Immature natural killer cell (primary cell): ENCODE measurements at regions not wholly inside any gene's neighbourhood (a gene's known extent, or its start where the extent isn't known, plus 50 kb on each side); places are given as distances from the start of the nearest gene placed in this dataset.
"Not testable (repeated sequence)": the region's sequence is repeated elsewhere in the genome, so short reads cannot be mapped to it uniquely, and the experiment has no call there.

Experiments
- DNase-seq, 3 donors: peaks; one replicate each; pipeline ENCODE4 v3.0.0; 2022; ENCODE audit warnings: mixed read lengths in 1 of 3
- H3K27ac Mint-ChIP-seq, 6 donors: one replicate each; pipeline ENCODE4 v1.8.0; 2020; ENCODE audit warnings: mixed read lengths in 6 of 6, mild to moderate bottlenecking in 5 of 6, inconsistent platforms in 4 of 6, moderate library complexity in 3 of 6
- H3K27me3 Mint-ChIP-seq, 3 donors: one replicate each; pipeline ENCODE4 v1.8.0; 2020 to 2021; ENCODE audit warnings: low read depth in 3 of 3, mild to moderate bottlenecking in 3 of 3, mixed read lengths in 3 of 3, moderate library complexity in 3 of 3, inconsistent platforms in 1 of 3
- H3K36me3 Mint-ChIP-seq, 3 donors: one replicate each; pipeline ENCODE4 v1.8.0; 2020; ENCODE audit warnings: mixed read lengths in 3 of 3, inconsistent platforms in 2 of 3, mild to moderate bottlenecking in 2 of 3
- H3K4me1 Mint-ChIP-seq, 2 donors: one replicate each; pipeline ENCODE4 v1.8.0; 2020; ENCODE audit warnings: inconsistent platforms in 2 of 2, mild to moderate bottlenecking in 2 of 2, mixed read lengths in 2 of 2, moderate library complexity in 1 of 2
- H3K4me3 Mint-ChIP-seq, 5 donors: one replicate each; pipeline ENCODE4 v1.8.0; 2020; ENCODE audit warnings: mild to moderate bottlenecking in 5 of 5, mixed read lengths in 5 of 5, inconsistent platforms in 3 of 5, moderate library complexity in 3 of 5
- H3K9me3 Mint-ChIP-seq, 6 donors: one replicate each; pipeline ENCODE4 v1.8.0; 2020; ENCODE audit warnings: mild to moderate bottlenecking in 6 of 6, mixed read lengths in 6 of 6, inconsistent platforms in 4 of 6, moderate library complexity in 3 of 6

DNA sequence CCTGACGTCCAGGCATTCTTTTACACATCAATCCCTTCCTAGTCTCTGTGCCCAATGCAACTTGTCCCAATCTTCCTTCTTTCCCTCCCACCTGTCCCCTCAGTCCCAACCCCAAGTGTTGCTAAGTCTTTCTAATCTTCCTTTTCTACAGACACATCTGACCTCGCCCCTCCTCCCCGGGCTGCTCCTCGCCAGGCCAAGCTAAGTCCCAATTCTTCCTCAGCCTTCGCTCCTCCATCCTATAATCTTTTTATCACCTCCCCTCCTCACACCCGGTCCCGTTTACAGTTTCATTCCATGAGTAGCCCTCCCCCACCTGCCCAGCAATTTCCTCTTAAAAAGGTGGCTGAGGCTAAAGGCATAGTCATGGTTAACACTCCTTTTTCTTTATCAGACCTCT is 413.3 kb upstream of the ST8SIA4 start:
- H3K4me1 Mint-ChIP-seq, H3K27me3 Mint-ChIP-seq, H3K36me3 Mint-ChIP-seq, DNase-seq, H3K9me3 Mint-ChIP-seq, H3K4me3 Mint-ChIP-seq, H3K27ac Mint-ChIP-seq: not testable (repeated sequence)

DNA sequence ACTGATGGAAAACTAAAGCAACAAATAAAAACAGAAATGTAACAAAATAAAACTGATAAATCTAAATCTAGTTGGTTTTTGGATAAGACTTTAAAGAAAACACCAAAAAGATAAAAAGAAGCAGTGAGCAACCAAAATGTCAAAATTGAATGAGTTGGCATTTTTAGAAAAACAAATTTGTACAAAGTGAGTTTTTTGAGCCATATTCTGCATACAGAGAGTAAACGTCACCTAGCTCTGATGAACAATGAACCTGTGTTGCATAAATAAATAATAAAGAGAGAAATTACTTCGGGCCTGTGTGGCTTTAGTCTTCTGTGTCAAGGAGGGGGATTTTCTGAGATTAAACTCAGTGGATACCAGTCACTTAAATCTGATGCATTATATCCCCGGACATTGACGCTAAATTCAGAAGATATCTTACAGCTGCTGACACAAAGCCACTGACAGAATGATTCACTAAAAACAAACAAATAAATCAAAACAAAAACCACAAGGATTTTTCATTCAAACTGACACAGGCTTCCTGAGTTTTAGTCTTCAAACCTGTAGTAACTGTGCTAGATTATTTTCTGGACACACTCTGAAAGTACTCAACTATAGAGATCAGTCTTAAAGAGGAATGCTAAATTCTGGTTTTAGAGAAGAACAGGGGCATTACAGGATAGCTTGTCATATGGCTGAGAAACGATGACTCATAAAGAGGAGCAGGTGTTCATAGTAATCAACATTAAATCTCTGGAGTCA is 403.5 kb upstream of the ST8SIA4 start:
- DNase-seq: no peak
- peaks cover 0 to 6% (median 2%) of the 10 kb centered on the region in 6 donors for H3K9me3 Mint-ChIP-seq
- no peak overlapping the region for H3K4me3 Mint-ChIP-seq
- no peaks in the 10 kb centered on the region for H3K4me1 Mint-ChIP-seq
- no peaks in the 10 kb centered on the region for H3K27me3 Mint-ChIP-seq
- no peak overlapping the region for H3K27ac Mint-ChIP-seq
- no peaks in the 10 kb centered on the region for H3K36me3 Mint-ChIP-seq

DNA sequence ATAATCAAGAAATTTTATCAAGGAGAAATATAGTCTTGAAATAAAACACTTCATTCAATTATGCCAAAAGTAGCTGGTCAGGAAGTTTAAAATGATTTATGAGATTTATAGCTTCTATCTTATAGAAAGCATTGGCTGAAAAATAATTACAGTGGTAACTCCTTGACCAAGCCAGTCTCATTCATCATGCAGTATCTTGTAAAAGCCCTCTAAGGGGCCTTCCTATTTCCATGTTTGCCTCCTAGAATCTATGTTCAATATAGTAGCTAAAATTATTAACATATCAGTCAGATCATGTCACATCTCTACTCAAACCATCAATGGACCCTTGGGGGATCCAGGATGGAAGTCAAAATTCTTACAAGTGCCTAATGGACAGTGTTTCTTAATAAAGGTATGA is 393.4 kb upstream of the ST8SIA4 start:
- H3K4me3 Mint-ChIP-seq: no peak overlapping the region
- H3K27me3 Mint-ChIP-seq: peaks cover 0 to 2% (median 0%) of the 10 kb centered on the region in 3 donors
- H3K36me3 Mint-ChIP-seq: no peaks in the 10 kb centered on the region
- DNase-seq: no peak
- peaks cover 0 to 6% (median 2%) of the 10 kb centered on the region in 6 donors for H3K9me3 Mint-ChIP-seq
- H3K4me1 Mint-ChIP-seq: no peaks in the 10 kb centered on the region
- no peak overlapping the region for H3K27ac Mint-ChIP-seq

DNA sequence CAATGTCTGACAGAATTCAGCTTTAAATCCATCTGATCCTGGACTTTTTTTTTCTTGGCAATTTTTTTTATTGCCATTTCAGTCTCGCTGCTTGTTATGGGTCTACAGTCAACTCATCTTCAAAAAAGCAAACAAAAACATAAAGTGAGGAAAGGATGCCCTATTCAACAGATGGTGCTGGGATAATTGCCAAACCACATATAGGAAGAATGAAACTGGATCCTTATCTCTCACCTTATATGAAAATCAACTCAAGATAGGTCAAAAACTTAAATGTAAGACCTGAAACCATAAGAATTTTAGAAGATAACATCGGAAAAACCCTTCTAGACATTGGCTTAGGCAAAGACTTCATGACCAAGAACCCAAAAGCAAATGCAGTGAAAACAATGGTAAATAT is 389.1 kb upstream of the ST8SIA4 start:
- Mint-ChIP-seq H3K27me3 (peaks cover 0 to 2% (median 0%) of the 10 kb centered on the region in 3 donors), H3K4me3 (no peak overlapping the region), H3K9me3 (peaks cover 2 to 16% (median 5%) of the 10 kb centered on the region in 6 donors), H3K27ac (no peak overlapping the region), H3K36me3 (no peaks in the 10 kb centered on the region), H3K4me1 (no peaks in the 10 kb centered on the region)
- no peak for DNase-seq

DNA sequence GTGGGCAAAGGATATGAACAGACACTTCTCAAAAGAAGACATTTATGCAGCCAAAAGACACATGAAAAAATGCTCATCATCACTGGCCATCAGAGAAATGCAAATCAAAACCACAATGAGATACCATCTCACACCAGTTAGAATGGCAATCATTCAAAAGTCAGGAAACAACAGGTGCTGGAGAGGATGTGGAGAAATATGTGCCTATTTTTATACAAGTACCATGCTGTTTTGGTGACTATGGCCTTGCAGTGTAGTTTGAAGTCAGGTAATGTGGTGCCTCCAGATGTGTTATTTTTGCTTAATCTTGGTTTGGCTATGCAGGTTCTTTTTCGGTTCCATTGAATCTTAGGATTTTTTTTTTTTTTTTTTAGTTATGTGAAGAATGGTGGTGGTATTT is 387.7 kb upstream of the ST8SIA4 start:
- H3K36me3 Mint-ChIP-seq, H3K27ac Mint-ChIP-seq, H3K27me3 Mint-ChIP-seq, H3K4me3 Mint-ChIP-seq, DNase-seq, H3K4me1 Mint-ChIP-seq: not testable (repeated sequence)
- H3K9me3 Mint-ChIP-seq: peaks cover 3 to 19% (median 5%) of the 10 kb centered on the region in 6 donors

DNA sequence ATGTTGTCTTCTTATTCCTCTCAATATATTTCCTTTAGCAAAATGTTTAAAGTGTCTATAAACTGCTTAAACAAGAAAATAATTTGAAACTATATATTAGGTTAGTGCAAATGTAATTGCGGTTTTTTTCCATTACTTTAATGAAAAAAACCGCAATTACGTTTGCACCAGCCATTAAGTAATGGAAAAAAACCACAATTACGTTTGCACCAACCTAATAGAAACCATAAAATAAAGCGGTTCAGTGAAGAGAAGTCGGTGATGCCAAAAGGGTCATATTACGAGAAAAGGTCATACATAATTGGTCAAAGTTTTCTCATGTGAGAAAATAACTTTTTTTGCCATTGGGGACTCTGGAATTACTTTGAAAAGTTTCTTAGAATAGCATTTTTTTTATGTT is 385.6 kb upstream of the ST8SIA4 start:
- no peak for DNase-seq
- Mint-ChIP-seq H3K27ac (no peak overlapping the region), H3K9me3 (peaks cover 3 to 19% (median 7%) of the 10 kb centered on the region in 6 donors), H3K4me1 (no peaks in the 10 kb centered on the region), H3K27me3 (no peaks in the 10 kb centered on the region), H3K4me3 (no peak overlapping the region), H3K36me3 (peaks cover 0 to 3% (median 0%) of the 10 kb centered on the region in 3 donors)

DNA sequence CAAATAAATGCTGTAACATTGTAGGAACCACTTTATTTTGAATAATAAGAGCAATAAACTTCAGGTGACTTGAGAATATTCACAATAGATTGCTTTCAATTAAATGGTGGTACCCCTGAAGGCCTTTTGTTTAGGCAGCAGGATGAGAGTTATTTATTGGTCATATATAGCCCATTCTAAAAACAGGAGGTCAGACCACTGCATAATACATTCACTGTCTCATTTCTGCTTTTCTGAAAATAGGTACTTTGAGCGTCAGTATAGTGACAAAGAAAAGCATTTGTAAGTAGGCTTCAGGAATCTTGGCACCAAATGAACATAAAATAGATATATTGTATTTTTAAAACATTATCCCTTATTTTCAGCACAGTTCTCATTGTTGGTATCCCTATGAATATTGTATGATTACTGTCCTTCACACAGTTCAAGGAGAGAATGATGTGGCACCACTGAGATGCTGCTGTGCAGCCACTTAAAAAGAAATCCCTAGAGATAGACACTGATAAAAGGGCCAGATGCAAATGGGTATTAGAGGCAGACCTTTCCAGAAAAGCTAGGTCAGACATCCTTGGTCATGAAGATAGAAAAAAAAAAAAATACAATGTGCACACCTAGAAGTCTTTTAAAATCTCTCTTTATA is 381.8 kb upstream of the ST8SIA4 start:
- Mint-ChIP-seq H3K9me3 (peaks cover 0 to 8% (median 4%) of the 10 kb centered on the region in 6 donors), H3K36me3 (peaks cover 0 to 3% (median 0%) of the 10 kb centered on the region in 3 donors), H3K27ac (no peak overlapping the region), H3K27me3 (no peaks in the 10 kb centered on the region), H3K4me3 (no peak overlapping the region), H3K4me1 (no peaks in the 10 kb centered on the region)
- DNase-seq: no peak

DNA sequence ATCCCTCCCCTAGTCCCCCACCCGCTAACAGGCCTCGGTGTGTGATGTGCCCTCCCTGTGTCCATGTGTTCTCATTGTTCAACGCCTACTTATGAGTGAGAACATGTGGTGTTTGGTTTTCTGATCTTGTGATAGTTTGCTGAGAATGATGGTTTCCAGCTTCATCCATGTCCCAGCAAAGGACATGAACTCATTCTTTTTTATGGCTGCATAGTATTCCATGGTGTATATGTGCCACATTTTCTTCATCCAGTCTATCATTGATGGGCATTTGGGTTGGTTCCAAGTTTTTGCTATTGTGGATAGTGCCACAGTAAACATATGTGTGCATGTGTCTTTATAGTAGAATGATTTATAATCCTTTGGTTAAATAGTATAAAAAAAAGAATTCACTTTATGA is 380.9 kb upstream of the ST8SIA4 start:
- H3K4me1 Mint-ChIP-seq, DNase-seq, H3K9me3 Mint-ChIP-seq, H3K27ac Mint-ChIP-seq, H3K27me3 Mint-ChIP-seq, H3K36me3 Mint-ChIP-seq, H3K4me3 Mint-ChIP-seq: not testable (repeated sequence)

DNA sequence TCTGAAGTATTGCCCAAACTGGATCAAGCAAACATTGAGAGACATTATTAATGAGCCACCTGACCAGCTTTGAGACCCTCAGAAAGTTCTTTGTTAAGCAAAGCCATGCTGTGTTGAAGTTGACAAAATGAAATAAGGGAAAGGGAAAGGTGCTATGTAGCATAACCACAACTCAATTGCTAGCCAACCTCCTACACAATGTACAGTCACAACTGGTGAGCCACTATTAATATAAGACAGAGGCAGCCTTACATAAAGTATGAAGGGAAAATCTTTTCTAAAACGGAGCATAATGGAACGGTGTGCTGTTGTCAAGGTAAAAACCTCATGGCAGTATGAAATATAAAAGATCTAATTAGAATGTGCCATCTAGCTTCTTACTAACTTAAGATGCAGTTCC is 375.8 kb upstream of the ST8SIA4 start:
- no peak overlapping the region for H3K27ac Mint-ChIP-seq
- DNase-seq: no peak
- no peaks in the 10 kb centered on the region for H3K27me3 Mint-ChIP-seq
- no peaks in the 10 kb centered on the region for H3K36me3 Mint-ChIP-seq
- no peaks in the 10 kb centered on the region for H3K4me1 Mint-ChIP-seq
- peaks cover 0 to 8% (median 1%) of the 10 kb centered on the region in 6 donors for H3K9me3 Mint-ChIP-seq
- no peak overlapping the region for H3K4me3 Mint-ChIP-seq

DNA sequence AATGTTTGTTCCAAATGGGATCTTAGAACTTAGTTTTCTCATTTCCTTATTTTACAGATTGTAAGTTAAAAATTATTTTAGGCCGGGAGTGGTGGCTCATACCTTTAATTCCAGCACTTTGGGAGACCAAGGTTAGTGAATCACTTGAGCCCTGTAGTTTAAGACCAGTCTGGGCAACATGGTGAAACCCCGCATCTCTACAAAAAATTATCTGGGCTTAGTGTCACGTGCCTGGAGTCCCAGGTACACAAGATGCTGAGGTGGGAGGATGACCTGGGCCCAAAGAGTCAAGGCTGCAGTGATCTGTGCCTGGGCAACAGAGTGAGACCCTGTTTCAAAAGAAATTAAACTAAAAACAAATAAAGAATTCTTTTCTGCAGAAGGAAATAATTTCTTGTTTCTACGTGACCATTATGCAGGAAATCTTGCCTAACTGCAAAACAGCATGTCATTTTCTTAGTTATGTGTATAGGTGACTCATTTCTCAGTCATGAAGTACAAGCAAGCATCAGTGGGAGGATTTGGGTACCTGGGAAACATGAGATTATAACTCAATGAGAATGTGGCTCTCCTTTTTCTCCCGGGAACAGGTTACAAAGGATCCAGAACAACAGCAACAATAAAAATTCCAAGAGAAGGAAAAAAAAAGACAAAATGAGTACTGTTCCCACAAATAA is 375.1 kb upstream of the ST8SIA4 start:
- Mint-ChIP-seq H3K9me3 (peaks cover 0 to 7% (median 0%) of the 10 kb centered on the region in 6 donors), H3K36me3 (no peaks in the 10 kb centered on the region), H3K4me3 (no peak overlapping the region), H3K27ac (no peak overlapping the region), H3K27me3 (peaks cover 0 to under 1% (median 0%) of the 10 kb centered on the region in 3 donors), H3K4me1 (no peaks in the 10 kb centered on the region)
- DNase-seq: no peak

DNA sequence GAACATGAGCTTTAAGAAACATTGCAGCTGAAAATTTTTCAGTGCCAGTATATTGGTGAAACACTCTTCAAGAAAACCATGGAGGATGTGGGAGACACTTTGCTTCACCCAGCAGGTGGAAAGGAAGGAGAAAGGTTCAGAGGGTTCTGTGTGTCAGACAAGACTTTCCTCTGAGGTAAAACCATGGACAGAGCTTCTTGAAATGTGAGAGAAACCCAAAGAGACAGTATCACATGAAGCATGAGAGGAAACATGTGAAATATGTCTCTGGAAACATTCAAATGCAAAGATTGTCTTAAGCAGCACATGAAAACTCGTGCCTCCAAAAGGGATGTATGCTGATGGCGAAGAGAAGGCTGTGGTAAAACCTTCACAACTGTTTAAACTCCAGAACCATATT is 368.9 kb upstream of the ST8SIA4 start:
- H3K4me3 Mint-ChIP-seq: no peak overlapping the region
- no peaks in the 10 kb centered on the region for H3K4me1 Mint-ChIP-seq
- H3K27ac Mint-ChIP-seq: no peak overlapping the region
- peaks cover 0 to 11% (median 0%) of the 10 kb centered on the region in 6 donors for H3K9me3 Mint-ChIP-seq
- peaks cover 0 to 2% (median 0%) of the 10 kb centered on the region in 3 donors for H3K27me3 Mint-ChIP-seq
- DNase-seq: no peak
- no peaks in the 10 kb centered on the region for H3K36me3 Mint-ChIP-seq

DNA sequence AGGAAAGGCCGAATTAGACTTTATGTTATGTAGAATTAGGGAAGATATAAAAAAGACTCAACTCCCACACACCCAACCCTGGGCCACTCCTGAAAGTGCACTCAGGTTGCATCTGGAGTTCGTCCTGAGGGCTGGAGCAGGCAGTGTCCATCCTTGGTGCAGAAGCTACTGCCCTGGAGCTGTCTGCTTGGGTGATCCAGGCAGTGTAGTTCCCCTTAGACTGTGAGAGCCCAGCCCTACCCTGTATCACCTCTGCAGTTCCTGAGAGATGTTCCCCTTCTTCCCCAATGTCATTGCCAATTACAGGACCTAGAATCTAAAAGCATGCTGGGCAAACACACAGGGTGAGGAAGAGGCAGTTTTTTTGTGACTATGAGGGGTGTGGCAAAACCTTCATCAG is 368.3 kb upstream of the ST8SIA4 start:
- no peak overlapping the region for H3K4me3 Mint-ChIP-seq
- DNase-seq: no peak
- H3K36me3 Mint-ChIP-seq: no peaks in the 10 kb centered on the region
- peaks cover 0 to 2% (median 0%) of the 10 kb centered on the region in 3 donors for H3K27me3 Mint-ChIP-seq
- H3K4me1 Mint-ChIP-seq: no peaks in the 10 kb centered on the region
- H3K9me3 Mint-ChIP-seq: peaks cover 0 to 11% (median 0%) of the 10 kb centered on the region in 6 donors
- H3K27ac Mint-ChIP-seq: no peak overlapping the region

DNA sequence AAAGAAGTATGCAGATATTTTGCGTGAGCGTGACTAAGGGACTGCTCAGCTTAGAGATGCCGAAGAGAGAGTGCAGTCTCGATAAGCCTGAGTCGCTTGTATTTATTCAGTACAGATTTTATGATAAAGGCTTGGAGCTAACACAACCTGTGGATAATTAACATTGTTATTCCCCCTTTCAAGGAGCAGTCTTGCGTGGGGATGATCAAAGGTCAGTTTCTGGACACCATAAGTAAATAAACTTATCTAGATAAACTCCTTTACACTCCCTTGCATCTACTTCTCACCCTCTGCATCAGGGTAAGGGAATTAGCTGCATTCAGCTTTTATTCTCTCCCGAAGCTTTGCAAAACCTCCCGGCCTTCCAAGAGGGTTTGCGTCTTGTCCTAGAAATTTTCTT is 357.8 kb upstream of the ST8SIA4 start:
- no peaks in the 10 kb centered on the region for H3K4me1 Mint-ChIP-seq

DNA sequence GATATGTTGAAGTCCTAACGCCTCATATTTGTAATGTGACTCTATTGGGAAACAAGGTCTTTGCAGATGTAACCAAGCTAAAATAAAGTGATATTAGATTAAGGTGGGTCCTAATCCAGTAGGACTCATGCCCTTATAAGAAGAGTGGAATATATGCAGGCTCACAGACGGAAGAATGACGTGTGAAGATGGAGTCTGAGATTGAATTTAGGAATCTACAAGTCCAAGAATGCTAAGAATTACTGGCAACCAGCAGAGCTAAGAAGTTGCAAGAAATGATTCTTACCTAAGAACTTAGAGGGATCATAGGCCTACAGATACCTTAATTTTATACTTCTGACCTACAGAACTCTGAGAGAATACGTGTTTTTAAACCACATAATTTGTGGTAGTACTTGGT is 350.0 kb upstream of the ST8SIA4 start:
- Mint-ChIP-seq H3K27ac (no peak overlapping the region), H3K27me3 (peaks cover 0 to 1% (median 0%) of the 10 kb centered on the region in 3 donors), H3K4me3 (no peak overlapping the region), H3K9me3 (peaks cover 0 to 5% (median 3%) of the 10 kb centered on the region in 6 donors), H3K36me3 (no peaks in the 10 kb centered on the region), H3K4me1 (no peaks in the 10 kb centered on the region)
- DNase-seq: no peak

More for the DNA sequence above, 357.8 kb upstream of the ST8SIA4 start:
- H3K27me3 Mint-ChIP-seq: no peaks in the 10 kb centered on the region
- H3K9me3 Mint-ChIP-seq: peaks cover 0 to 18% (median 9%) of the 10 kb centered on the region in 6 donors
- no peak for DNase-seq
- H3K4me3 Mint-ChIP-seq: no peak overlapping the region
- no peaks in the 10 kb centered on the region for H3K36me3 Mint-ChIP-seq
- no peak overlapping the region for H3K27ac Mint-ChIP-seq
